ENCODE measurements at regions not wholly inside any gene's neighbourhood (a gene's known extent, or its start where the extent isn't known, plus 50 kb on each side); places are given as distances from the start of the nearest gene placed in this dataset.

DNA sequence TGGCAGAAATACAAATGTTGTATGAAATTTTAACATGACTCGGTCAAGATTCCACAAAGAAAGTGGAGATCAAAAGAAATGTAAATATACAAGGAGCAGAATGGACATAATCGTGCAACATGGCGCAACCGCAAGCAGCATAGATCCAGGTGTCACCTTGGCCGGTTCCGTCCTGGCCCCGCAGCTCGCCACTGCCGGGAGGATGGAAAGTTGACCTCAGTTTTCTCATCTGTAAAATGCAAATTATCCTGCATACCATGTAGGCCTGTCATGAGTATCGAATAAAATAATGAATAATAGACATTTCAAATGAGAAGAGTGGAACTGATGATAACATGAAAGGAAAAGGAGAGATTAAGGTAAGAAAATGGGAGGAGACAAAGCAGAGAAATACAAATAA lies 427.3 kb upstream of the SMIM21 start:
- TF ChIP-seq, protein P1, sequence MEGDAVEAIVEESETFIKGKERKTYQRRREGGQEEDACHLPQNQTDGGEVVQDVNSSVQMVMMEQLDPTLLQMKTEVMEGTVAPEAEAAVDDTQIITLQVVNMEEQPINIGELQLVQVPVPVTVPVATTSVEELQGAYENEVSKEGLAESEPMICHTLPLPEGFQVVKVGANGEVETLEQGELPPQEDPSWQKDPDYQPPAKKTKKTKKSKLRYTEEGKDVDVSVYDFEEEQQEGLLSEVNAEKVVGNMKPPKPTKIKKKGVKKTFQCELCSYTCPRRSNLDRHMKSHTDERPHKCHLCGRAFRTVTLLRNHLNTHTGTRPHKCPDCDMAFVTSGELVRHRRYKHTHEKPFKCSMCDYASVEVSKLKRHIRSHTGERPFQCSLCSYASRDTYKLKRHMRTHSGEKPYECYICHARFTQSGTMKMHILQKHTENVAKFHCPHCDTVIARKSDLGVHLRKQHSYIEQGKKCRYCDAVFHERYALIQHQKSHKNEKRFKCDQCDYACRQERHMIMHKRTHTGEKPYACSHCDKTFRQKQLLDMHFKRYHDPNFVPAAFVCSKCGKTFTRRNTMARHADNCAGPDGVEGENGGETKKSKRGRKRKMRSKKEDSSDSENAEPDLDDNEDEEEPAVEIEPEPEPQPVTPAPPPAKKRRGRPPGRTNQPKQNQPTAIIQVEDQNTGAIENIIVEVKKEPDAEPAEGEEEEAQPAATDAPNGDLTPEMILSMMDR (IDR thresholded peaks at IDR 0.05): no peak
- TF ChIP-seq POLR2A (IDR thresholded peaks at IDR 0.05): no peak
